NB4 (cell line): ENCODE measurements at regions not wholly inside any gene's neighbourhood (a gene's known extent, or its start where the extent isn't known, plus 50 kb on each side); places are given as distances from the start of the nearest gene placed in this dataset.

ENCODE experiments used
- MYC ChIP-seq: IDR thresholded peaks from 2 replicates; pipeline ENCODE4 v1.6.1; 2011; ENCODE audit warnings: low read depth, low read length
- POLR2A ChIP-seq: IDR thresholded peaks from 2 replicates; pipeline ENCODE4 v1.6.1; 2011; ENCODE audit warnings: mild to moderate bottlenecking; ENCODE audit not compliant: insufficient read length; ENCODE audit errors: extremely low read depth
- TF ChIP-seq, protein P1 (sequence below): IDR thresholded peaks from one replicate; pipeline ENCODE4 v1.5.1; 2012; ENCODE audit warnings: low read depth, low read length

DNA sequence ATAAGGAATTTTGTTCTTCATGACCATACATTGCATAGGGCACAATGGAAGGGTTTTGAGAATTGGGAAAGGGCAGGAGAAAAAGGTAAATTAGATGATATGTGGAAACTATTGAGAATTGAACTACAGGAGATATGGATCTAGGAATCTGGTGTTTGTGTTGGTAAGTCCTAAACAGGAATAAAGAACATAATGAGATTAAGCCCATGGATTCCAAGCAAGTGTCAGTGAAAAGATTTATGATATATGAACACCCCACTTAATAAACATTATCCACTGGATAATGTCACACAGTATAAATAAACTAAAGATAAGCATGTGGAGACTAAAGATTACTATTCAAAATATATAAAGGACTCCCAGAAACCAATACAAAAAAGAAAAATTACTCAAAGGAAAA, 98.2 kb downstream of the TNFSF18 start:
- TF ChIP-seq, protein P1, sequence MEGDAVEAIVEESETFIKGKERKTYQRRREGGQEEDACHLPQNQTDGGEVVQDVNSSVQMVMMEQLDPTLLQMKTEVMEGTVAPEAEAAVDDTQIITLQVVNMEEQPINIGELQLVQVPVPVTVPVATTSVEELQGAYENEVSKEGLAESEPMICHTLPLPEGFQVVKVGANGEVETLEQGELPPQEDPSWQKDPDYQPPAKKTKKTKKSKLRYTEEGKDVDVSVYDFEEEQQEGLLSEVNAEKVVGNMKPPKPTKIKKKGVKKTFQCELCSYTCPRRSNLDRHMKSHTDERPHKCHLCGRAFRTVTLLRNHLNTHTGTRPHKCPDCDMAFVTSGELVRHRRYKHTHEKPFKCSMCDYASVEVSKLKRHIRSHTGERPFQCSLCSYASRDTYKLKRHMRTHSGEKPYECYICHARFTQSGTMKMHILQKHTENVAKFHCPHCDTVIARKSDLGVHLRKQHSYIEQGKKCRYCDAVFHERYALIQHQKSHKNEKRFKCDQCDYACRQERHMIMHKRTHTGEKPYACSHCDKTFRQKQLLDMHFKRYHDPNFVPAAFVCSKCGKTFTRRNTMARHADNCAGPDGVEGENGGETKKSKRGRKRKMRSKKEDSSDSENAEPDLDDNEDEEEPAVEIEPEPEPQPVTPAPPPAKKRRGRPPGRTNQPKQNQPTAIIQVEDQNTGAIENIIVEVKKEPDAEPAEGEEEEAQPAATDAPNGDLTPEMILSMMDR: no peak
- no peak for TF ChIP-seq POLR2A
- no peak for TF ChIP-seq MYC
